GM19395 (cell line): ENCODE measurements at regions not wholly inside any gene's neighbourhood (a gene's known extent, or its start where the extent isn't known, plus 50 kb on each side); places are given as distances from the start of the nearest gene placed in this dataset.

Experiments
- ATAC-seq: cut with Tn5 transposase; IDR thresholded peaks from one replicate; pipeline ENCODE4 v1.9.1; 2021; ENCODE audit warnings: mild to moderate bottlenecking, moderate library complexity; ENCODE audit not compliant: unreplicated experiment

DNA sequence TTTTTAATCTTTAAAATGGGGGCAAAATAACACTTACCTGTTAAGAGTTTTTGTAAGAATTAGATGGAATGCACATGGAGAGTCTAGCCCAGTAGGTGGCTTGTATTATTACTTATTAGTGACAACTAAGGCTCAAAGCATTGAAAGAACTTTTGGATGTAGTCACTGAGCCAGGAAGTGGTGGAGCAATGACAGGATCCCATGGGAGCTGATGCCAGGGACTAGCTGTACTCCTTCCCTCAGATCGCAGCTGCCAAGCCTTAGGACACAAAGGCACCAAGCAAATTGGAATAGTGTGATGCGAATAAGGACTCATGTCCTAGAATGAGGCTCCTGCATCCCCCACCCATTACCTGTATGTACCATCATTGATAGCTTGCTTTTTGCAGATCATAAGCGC is 370.4 kb upstream of the RGMA start:
- ATAC-seq: no peak

GRCh38 chr15:93458597-93458996 is 369.6 kb upstream of the RGMA start:
- ATAC-seq: no peak

- no peak for ATAC-seq
Measured at GRCh38 chr15:93454788-93455187, 365.8 kb upstream of the RGMA start.

- no peak for ATAC-seq
Measured at GRCh38 chr15:93452537-93453211, 363.7 kb upstream of the RGMA start.

DNA sequence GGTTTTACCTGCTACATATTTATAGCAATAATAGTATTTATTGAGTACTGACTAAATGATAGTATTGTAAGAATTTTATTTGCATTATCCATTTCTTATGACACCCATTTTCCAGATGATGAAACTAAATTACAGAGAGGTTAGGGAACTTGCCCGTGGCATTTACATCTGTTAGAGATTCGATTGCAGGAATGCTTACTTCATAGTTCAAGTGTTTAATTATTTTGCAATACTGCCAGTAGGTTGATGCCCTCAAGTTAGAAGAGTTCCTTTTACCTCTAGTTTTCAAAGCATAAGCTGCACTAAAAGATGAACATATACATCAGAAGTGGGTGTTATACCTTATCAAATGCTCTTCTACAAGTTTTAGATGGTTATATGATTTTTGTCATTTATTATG is 362.8 kb upstream of the RGMA start:
- no peak for ATAC-seq

DNA sequence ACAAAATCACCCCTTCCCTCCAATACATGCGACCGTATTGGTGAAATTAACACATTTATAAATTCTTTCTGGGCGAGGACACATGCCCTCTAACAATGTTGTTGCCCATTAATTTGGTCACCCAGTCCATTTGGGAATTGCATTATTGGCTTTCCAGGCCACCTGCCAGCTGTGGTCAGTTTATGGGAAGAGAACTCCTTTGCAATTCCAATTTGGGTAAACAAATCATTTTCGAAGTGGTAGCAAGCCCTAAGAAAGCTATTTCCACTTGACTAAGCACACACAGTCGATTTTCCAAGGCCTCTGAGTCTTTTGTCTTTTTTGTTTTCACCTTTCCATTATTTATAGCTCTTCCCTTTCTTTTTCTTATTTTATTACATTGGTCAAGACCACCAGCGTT is 362.3 kb upstream of the RGMA start:
- ATAC-seq: no peak

- no peak for ATAC-seq
Measured at GRCh38 chr15:93449798-93450197, 360.8 kb upstream of the RGMA start.

DNA sequence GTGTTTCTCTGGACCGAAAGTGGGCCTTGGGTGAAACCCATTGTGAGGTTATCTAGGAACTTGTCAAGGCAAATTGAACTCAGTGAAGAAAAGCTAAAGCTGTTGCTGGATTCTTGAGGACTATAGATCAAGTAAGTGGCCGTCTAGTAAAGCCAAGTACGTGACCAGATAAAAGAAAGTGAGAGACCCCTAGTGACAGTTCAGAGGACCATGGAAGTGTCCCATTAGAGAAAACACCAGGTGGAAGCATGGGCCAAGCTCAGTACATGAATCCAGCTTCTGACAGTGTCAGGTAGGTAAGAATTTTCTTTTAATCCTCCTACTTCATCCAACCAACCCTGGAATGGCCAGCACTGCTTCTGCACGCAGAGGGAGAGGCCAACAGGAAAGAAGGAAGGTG is 349.3 kb upstream of the RGMA start:
- no peak for ATAC-seq

GRCh38 chr15:93432474-93432873 is 343.5 kb upstream of the RGMA start:
- ATAC-seq: no peak

DNA sequence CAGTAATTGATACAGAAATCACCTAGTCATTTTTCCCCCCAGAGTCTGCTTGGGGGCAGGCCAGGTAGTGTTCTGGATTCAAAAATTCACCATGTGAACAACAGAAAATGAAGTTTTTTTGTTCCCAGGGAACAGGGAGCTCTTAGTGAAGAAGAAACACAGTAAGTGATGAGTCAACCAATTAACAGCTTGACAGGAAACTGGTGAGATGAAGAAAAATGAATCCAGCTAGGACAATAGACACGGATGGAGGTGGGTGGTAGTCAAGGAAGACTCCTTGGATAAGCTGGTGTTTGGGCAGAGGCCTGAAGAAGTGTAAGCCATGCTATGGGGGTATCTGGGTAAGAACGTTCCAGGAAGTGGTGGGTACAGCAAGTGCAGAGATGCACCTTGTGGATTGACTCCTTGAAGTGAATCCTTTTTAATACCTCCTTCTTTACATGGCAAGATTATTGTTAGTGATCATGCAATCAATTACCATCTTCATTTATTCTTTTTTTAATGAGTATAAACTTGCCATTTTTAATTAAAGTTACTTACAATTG is 339.9 kb upstream of the RGMA start:
- no peak for ATAC-seq

- ATAC-seq: no peak
Measured at GRCh38 chr15:93428150-93428549, 339.1 kb upstream of the RGMA start.

DNA sequence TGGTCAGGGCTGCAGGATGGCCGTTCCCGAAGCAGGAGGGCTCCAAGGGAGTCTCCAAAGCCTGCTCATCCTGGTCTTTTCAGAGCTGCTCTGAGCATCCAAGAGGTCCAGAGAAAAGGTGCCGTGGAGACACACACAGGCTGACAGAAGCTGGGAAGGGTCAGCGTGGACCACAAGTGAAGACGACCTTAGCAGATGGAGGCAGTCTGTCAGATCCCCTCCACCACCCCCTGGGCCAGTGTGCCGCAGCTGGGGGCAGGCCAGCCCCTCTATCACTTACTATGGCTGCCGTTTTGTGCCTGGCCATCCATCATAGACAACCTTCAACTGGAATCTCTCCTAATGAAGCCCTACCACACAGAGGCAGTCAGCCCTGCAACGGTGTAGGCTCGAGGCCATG is 335.1 kb upstream of the RGMA start:
- ATAC-seq: no peak

DNA sequence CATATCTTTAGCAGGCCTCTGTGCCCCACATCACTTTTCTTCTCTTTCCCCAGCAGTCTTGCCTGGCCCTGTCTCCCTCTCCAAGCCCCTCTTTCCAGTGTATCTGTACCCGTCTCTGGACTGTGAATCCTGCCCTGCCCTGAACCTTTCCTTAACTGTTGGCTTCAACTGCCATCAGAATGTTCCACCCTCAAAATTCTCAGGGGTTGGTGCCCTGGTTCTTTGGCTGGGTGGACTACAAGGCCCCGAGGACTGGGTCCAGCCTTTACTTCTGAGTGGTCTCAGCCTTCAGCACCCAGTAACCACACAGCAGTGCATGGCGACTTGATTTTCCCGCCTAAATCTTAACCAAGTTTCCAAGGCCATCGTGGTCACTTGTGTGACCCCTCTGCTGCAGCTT is 333.5 kb upstream of the RGMA start:
- ATAC-seq: no peak

GRCh38 chr15:93420477-93420876 is 331.5 kb upstream of the RGMA start:
- ATAC-seq: no peak

DNA sequence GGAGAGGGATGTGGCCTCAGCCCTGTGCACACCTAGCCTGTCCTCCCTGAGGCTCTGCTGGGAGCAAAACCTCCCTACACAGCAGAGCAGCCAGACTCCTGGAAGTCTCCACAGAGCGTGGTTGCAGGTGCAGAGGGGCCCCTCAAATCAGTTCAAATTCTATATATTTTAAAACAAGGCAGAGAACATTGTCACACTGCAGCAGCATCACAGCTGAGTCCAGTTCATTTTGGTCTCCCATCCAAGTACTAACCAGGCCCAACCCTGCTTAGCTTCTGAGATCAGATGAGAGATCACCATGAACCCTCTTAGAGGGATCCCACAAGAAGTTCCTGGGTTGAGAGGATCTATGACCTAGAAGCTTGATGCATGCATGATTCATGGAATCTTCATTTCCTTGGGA is 331.0 kb upstream of the RGMA start:
- no peak for ATAC-seq

DNA sequence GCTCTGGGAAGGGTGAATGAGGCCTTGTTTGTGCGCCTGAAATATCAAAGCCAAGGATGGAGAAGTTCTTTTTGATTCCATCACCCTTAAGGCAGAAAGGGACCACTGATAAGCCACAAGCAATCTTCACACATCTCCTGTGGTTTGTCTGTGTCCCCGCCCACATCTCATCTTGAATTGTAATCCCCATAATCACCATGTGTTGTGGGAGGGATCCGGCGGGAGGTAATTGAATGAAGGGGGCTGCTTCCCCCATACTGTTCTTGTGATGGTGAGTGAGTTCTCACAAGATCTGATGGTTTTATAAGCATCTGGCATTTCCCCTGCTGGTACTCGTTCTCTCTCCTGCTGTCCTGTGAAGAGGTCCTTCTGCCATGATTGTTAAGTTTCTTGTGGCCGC is 329.6 kb upstream of the RGMA start:
- ATAC-seq: no peak

- no peak for ATAC-seq
Measured at GRCh38 chr15:93417631-93418030, 328.6 kb upstream of the RGMA start.

- ATAC-seq: no peak
Measured at GRCh38 chr15:93417156-93417555, 328.1 kb upstream of the RGMA start.

DNA sequence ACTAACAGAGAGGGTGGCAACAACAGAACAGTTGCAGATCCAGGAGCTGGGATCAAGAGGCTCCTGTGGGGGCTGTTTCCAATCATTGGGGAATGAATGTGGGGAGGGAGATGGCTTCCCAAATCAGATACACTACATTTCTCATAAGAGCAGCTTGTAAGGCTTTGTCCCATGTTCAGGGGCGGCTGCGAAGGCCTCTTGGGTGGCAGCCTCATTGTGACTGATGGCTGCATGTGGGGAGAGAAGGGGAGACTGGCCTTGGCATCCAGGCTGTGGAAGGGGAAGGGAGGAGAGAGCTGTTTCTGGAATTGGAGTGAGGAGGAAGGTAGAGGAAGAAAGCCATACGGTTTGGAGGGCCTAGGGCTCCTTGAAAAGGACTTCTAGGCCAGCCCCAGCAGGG is 326.6 kb upstream of the RGMA start:
- no peak for ATAC-seq

- ATAC-seq: peak; percentile 75
Measured at GRCh38 chr15:93414576-93415231, 325.7 kb upstream of the RGMA start.

DNA sequence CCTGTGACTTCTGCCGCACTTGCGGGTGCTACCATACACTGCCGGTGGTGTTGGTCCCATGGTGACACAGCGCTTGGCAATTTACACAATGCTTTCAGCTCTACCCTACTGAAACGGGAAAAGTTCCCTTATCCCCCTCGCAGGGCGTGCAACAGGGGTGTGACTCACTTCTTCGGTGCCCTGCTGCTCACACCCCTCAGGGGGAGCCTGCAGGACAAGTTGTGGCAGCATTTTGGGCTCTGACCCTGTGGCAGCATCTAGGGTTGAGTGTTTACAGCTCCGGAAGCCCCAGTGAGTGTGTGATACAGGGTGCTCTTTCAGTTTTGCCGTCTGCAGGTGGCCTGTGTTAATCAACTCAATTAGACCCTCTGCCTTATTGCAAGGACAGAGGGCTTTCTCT is 324.7 kb upstream of the RGMA start:
- ATAC-seq: no peak

- ATAC-seq: no peak
Measured at GRCh38 chr15:93399121-93399520, 310.1 kb upstream of the RGMA start.

DNA sequence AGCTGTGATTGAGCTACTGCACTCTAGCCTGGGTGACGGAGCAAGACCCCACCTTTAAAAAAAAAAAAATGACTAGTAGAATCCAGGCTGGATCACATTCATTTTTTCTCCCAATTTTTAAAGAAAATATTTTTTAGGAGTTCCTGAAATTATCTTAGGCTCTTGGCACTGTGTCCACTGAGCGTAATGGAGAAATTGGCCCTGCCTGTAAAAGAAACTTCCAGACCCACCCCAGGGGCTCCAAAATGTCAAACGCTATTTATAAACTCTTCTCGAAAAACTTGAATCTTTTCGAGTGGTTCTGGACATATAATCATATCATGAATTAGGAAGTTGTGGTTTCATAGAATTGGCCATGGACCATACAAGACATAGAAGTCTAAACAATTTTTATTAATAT is 300.2 kb upstream of the RGMA start:
- ATAC-seq: no peak
